ENCODE measurements at regions not wholly inside any gene's neighbourhood (a gene's known extent, or its start where the extent isn't known, plus 50 kb on each side); places are given as distances from the start of the nearest gene placed in this dataset.

GRCh38 chr6:14831937-14832336 lies 413.9 kb upstream of the JARID2 start:
- TF ChIP-seq REST (IDR thresholded peaks at IDR 0.05; ENCODE audit: insufficient replicate concordance, low read depth): no peak
- TF ChIP-seq CTCF (IDR thresholded peaks at IDR 0.05; ENCODE audit: insufficient read depth, low read length): no peak

All from HL-60 (cell line).